ENCODE measurements at regions not wholly inside any gene's neighbourhood (a gene's known extent, or its start where the extent isn't known, plus 50 kb on each side); places are given as distances from the start of the nearest gene placed in this dataset.

DNA sequence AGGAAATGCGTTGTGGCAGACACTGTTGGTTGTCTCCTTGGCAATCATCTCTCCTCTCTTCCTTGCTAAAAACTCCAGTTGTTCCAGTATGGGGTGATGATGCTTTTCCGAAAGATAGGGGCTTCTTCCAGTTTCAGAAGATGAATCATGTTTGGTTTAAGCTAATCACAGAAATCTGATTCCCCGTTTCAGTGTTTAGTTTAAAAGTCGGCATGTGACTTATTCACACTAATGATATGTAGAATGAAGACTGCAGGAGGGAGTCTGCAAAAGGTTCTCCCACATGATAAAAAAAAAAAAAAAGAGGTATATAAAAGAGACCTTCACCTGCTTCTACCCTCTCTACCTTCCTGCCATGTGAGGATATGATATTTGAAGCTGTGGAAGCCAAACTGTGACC, 239.0 kb upstream of the SIX2 start:
- no peak for DNase-seq

DNA sequence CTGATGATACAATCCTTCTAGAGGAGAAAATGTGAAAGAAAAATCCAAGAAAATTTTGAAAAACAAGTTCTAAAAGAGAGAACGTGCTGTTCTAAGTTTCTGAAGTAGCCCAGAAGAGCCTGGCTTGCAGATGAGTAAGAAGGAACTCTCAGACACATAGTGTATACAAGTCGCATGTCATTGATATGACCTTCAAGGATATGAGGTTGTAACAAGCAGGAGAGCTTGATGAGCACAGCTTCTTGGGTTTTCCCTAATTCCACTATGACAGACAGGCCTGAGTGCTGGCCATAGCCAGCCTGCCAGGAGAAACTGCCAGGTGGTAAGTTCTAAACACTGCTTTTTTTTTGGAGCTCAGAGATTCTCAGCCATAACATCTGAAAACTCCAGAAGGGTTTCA, 235.7 kb upstream of the SIX2 start:
- DNase-seq = no peak

DNA sequence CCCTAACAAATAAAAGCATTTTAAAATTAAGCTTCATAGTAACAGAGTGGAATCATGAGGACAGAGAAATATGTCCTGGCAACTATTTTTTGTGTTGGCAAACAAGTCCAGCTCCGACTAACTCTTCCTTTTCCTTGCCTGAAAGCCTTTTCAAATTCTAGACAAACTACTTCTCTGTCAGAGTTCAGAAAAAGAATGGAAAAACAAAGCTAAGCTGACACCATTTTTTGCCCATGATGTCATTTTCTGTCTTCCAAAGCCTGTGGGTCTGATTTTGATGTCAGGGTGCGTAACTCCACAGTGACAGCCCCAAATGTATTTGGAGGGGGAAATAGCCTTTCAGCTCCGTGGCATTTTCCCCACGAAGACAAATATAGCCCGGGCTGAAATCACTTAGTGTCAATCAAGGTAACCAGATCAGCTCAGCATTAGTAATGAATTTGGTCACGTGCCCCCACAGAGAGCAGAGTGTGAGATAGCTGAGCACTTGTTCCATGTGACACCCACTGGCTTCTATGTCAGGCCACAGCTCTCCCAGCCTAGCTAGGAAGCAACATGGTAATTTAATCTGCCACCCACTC, 233.0 kb upstream of the SIX2 start:
- DNase-seq = no peak

DNA sequence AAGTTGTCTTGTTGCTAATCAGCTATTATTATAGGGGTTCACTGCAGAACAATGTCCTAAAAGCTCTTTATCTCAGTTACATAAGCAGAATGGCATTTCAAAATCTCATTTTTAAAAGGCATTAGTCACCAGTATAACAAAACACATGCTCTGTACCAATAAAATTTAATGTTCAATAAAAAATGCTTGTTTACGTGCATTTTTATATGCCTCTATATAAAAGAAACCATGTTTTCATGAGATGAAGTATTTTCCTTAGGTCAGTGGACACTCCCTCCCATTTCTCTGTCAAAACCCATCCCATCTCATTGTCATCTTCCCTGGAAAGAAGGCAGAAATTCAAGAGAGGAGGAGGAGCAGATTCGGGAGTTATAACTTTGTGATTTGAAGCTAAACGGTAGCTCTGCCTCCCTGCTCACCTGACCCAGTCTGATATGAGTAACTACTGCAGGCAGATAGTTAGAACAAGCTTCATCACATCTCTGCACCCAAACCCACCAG, 231.9 kb upstream of the SIX2 start:
- no peak for DNase-seq

DNA sequence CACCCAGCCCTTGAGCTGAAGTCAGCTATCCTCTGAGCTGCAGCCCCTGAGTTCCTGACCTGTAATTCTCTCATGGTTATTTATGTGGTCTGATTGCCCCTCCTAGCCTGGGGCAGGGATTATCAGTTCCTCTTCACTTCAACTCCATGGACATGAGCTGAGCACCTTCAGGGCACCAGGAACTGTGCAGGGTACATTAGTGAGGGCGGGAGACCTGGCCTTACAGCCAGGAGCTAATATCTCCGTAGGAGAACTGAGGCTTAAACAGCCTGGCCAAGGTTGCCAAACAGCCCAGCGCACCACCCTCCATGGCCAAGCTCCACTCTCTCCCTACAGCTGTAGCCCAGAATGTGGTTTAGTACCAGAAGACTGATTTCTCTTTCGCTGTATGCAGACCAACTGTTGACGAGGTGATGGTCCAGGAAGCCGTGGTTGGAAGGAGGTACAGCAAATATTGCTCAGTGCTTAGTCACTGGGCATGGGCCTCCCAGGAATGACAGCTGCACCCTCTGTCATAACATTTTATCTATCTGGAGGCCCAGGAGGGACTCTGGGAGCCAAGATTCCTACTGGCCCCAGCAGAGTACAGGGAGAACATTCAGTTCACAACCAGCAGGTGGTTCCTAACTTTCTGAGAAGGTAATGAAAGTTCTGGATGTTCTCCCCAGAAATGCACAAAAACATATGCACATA, 228.7 kb upstream of the SIX2 start:
- DNase-seq = peak; percentile 55

DNA sequence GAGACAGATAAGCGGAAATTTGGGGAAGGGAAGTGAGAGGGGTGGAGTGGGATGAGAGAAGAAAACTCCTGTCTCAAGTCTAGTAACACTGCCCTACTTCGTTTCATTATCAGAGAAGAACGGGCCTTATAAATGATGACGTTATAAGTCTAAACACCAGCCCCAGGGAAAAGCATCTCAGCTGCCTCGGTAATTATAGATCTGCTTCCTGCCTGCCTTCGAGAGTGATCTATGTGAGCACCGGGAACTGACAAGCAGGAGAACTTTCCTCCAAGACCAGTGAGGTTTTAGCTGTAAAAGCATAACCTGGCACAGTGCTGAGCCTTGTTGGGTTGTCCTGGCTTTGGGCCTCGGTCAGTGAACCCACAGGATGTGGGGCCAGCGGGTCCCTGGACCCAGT, 227.9 kb upstream of the SIX2 start:
- DNase-seq = no peak

DNA sequence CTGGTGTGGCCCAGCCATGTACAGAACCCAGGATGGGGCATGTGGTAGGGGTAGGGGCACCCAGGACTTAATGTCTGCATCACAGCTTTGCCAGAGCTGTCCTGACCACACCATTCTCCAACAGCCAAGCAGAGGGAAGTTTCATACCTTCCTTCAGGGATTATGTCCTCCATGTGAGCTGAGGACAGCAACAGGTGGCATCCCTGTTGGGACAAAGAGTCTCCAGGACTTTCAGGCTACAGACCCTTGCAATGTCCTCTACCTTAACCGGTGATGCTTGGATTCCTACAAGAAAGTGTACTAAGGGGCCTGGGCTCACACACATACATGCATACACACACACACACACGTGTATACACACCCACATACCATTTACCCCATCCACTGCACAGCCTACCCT, 227.0 kb upstream of the SIX2 start:
- DNase-seq = no peak

DNA sequence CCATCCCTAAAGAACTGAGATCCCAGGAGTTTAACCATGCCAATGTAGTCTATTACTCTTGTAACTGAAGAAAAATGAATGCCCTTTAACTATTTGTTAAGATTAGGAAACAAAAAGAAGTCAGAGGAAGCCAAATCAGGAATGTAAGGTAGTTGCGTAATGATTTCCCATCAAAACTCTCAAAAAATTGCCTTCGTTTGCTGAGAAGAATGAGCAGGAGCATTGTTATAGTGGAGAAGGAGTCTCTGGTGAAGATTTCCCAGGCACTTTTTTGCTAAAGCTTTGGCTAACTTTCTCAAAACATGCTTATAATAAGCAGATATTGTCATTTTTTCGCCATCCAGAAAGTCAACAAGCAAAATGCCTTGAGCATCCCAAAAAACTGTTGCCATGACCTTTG, 224.0 kb upstream of the SIX2 start:
- DNase-seq = no peak

DNA sequence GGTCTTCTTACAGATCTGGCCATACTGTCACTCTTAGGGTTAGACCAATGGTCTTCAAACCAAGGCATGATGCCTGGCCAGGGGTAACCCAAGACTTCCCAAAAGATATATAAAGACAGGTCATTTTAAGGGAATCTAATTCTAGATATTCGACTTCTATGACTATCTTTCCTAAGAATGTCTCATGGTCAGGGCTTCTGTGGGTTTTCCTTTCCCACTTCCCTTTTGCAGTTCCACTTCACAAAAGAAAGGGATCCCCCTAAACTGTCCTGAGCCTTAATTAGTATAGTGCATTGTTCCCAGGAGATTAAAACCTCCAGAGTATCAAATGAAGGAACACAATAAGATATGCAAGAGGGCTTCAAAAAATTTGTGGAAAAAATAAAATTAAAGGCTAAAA, 223.6 kb upstream of the SIX2 start:
- DNase-seq = no peak

DNA sequence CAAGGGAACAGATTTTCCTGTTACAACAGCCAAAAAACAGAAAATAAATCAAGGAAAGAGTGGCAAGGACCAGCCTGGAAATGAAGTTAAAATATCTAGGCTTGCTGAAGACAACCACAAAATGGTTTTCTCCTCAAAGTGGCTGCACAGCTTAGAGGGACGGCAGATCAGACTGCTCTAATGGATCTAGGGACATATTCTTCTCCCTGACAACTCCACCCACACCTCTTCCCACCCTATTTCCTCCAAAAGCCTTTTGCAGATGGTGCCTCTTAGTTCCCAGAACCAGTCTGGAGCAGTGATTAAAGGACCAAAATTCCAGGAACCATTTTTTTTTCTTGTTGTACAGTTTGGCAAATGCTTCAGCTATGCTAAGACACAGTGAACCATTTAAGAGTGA, 220.2 kb upstream of the SIX2 start:
- DNase-seq = no peak

DNA sequence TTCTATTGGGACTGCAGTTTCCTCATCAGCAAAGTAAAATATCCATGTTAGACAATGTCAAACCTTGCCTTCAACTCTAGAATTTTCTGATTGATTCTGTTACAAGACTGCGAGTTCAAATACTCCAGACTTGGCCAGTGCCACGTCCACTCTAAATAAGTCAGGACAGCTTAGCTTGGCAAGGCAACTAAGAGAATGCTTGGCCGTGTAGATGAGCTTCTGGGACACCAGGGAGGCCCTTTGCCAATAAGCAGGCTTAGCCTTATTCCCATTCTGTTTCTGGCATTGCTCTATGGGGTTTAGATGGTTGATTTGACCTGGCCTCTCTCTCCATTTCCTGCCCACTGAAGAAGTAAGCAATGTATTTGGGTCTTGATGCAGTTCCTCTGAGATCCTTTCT, 218.1 kb upstream of the SIX2 start:
- DNase-seq = no peak

DNA sequence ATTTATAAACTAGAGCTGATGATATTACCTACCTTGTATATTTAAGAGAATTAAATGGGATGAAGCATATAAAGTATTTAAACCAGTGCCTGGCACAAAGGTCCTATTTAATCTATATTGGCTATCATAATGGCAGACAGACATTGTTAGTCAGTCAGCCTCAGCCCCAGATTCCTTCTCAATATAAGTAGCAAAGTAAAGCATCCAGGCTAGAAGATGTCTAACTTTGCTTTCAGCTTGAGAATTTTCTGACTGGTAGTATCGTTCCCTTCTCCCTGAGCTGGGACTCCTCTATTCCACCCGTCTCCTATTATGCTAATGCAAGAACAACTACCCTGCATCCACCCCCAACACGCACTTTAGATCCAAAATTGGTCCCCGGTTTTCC, 215.7 kb upstream of the SIX2 start:
- no peak for DNase-seq

DNA sequence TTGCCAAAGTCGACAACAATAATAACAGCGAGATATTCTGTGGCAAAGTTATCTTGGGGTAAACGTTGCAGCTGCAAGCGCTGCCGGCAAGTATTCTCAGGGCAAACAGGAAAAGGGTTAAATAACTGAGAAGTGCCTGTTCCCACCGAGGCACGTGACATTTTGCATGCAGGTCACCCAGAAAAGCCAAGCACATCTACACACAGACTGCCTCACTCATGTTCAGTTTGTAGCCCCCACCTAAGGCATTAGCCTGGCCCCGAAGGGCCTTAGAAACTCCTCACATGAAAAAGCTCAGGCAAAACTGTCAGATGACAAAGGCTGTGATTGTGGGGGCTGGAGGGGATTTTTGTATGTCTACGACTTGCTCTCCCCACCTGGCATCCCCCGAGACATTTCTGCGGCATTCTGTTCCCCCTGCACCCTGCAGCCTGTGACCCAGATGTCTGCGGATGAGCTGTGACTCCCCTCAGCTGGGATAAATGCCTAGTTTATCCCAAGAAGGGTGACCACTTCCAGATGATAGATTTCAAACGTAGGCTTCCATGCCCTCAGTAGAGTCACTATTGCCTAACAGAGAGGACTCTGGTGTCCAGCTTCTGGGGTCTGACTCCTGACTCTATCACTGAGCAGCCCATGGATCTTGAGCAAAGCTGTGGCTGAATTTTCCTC, 215.2 kb upstream of the SIX2 start:
- DNase-seq = no peak

DNA sequence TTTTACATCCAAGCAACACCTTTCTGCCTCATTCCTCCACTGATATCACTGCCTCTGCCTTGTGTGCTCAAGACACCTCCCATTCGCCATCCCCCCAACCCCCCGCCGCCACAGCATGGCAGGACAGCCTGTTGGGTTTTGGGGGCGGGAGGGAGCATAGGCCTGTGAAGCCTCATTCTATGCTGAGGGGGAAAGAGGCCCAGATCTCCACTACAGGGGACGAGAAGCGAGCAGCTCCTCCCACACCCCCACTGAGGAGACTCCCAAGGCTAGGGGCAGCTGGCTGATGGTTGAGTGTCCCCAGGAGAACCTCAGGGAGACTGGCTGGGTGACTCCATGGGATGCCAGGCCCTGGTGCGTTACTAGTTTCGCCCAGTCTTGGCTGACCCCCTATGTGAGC, 214.3 kb upstream of the SIX2 start:
- DNase-seq = no peak

DNA sequence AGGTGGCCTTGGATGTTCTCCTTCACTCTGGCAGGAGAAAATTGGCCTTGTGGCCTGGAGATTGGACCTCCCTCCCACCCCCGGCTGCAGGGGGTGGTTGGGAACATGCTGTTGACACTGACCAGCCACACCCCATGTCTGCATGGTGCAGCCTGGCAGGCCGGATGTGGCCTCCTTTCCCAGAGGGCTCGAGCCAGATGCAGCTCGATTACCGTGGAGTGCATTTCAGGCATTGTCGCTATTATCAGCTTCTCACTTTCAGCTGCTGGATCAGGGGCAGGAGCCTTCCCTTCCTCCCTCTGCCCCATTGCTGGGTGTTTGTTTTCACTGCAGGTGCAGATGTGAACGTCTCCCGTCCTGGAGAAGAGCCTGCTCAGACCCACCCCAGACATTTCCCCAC, 211.0 kb upstream of the SIX2 start:
- DNase-seq = no peak

DNA sequence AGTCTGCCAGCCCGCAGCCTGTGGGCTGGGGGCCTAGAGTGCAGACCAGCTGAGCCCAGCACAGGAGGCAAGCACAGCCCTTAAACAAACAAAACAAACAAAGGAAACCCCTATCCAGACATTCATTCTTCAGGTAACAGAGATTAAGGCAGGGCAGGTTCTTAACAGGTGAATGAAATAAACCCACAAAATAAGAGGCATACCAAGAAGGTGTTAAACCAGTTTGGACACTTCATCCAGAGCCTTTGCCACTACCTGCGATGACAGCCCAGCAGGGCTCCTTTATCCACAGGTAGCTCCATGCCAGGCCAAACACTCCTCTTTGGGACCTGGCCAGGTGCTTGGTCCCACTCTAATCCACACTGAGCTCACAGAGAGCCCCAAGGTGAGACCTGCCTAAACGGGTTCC, 209.7 kb upstream of the SIX2 start:
- no peak for DNase-seq

DNA sequence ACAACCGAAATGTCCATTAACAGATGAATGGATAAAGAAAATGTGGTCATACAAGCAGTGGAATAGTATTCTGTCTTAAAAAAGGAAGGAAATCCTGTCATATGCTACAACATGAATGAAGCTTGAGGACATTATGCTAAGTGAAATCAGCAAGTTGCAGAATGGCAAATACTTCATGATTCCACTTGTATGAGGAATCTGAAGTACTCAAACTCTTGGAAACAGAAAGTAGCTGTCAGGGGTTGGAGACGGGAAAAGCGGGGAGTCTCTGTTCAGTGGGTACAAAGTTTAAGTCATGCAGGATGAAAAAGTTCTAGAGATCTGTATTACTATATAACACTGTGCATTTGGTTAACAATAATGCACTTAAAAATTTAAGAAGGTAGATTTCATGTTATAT, 209.0 kb upstream of the SIX2 start:
- no peak for DNase-seq

DNA sequence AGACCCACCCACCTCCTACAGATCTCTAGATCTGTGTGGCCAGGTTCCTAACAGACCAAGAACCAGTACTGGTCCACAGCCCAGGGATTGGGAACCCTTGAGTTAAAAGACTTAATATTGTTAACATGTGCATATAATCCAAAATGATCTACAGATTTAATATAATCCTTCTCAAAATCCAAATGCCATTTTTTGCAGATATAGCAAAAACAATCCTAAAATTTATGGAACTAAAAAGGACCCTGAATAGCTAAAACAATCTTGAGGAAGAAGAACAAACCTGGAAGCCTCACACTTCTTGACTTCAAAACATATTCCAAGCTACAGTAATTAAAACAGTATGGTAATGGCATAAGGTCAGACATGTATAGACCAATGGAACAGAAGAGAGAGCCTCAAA, 206.9 kb upstream of the SIX2 start:
- DNase-seq = no peak

DNA sequence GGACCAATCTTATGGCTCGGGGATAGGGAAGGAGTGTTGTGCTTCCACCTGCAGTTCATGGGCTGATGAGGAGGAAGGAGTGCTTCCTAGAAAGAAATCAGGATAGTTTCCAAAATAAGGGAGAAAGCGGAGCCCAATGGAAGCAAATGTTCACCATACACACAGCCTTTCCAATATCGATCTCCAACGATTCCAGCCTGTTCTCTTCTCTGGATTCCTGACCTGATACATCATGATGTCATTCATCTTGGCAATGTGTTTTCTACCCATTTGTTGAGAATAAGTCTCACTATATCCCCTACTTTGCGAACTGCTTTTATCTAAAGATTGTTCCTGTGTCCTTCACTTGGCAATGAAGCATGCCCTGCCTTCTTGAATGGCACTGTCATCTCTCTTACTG, 205.3 kb upstream of the SIX2 start:
- DNase-seq = no peak

DNA sequence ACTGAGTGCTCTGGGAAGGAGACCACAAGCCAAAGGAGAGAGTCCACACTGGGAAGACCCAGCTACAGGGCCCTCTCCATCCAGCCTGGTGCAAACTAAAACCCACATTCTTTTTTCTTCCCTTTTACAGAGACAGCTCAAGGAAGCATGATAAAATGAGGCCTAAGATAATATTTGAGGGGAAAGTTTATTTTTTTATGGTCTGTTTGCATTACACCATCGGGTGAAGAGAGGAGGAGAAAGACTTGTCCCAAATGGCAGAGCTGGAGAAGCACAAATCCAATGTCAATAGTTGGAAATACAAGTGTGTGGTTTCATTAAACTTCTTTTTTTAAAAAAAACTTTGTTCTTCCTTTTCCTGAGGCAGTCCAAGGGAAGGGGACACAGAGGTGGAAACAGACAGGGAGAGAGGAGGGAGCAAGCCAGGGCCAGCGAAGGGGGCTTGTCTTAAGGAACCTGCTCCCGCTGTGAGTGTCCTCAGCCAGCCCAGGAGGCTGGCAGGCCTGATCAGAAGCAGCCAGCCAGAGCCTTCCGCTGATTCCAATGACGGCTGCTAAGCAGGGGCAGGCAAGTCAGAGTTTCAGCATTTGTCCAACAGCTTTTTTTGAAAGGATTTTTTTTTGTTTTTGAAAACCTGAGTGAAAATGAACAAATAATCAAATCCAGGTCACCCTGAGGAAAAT, 203.8 kb upstream of the SIX2 start:
- DNase-seq = no peak

DNA sequence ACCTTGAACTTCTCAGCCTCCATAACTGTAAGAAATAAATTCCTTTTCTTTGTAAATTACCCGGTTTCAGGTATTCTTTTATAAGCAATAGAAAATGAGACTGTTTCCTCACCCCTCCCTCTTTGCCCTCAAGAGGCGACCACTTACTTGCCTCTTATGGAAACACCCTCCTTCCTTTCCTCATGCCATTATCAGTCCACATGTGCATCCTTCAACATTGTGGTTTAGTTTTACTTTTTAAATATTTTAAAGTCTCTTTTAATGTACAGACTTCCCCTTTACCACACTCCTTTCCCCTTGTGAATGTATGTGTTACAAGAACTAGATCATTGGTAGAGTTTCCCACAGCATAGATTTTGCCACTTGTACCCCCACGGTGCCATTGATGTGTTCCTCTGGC, 202.4 kb upstream of the SIX2 start:
- DNase-seq = no peak

DNA sequence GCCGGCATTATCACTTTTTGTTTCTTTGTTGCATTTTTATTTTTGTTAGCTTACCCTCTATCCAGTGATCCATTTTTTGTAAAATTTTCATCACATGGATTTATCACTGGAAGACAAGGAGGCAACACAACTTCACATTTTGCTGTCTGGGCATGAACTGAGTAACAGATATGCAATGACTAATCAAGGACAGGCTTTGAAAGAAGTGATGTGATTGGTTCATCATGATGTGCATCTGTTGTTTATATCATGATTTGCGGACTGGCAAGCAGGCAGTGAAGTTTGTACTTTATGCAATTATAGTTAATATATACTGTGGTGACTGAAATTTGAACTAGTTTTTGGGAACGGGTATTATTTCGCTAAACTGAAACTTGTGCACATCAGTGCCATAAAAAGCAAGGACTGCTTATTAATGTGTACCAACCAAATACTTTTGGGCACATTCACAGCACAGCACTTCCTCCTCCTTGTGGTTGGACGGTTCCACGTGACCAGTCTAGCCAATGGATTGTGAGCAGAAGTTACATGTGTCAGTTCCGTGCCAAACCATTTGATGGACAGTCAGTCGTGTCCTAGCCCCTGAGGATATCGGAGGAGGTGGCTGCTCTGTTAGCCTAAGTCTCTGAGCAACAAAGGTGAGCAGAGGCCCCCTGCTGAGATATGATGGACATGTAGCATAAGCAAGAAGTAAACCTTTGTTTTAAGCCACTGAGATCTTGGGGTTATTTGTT, 201.4 kb upstream of the SIX2 start:
- DNase-seq = no peak

DNA sequence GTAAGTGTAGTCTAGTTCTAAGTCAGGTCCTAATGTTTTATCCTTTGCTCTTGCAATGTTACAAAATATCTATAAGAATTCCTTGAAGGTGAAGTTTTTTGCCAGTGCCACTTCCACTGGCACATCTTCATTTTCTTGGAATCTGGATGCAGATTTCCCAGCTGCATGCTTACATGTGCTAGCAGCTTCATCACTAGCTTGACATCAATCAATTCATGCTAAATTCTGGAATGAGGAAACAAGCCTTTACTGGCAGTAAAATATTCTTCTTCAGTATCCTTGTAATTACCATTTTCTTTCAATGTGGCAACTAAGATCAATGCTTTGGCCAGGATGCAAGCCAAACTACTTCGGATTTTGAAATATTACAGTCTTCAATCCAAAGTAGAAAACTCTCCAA, 200.6 kb upstream of the SIX2 start:
- no peak for DNase-seq

Data from 8988T (cell line).